Uterus (tissue), 2 donors: ENCODE measurements at regions not wholly inside any gene's neighbourhood (a gene's known extent, or its start where the extent isn't known, plus 50 kb on each side); places are given as distances from the start of the nearest gene placed in this dataset.

ENCODE experiments used
- POLR2A ChIP-seq, 2 donors: fragments of 450-650 bp; IDR thresholded peaks; one replicate each; pipeline ENCODE4 v1.6.1; 2016; ENCODE audit warnings: antibody characterized with exemption in 2 of 2, mild to moderate bottlenecking in 1 of 2, moderate library complexity in 1 of 2
- TF ChIP-seq, protein P1 (sequence below), 4 experiments: fragments of 200-600 bp in 2 of 4; fragments of 450-650 bp in 2 of 4; sonication (generic) in 2 of 4; IDR thresholded peaks; one replicate each; pipeline ENCODE4 v1.5.1; 2016 to 2019; ENCODE audit warnings: antibody characterized with exemption in 4 of 4, mild to moderate bottlenecking in 2 of 4, moderate library complexity in 1 of 4

DNA sequence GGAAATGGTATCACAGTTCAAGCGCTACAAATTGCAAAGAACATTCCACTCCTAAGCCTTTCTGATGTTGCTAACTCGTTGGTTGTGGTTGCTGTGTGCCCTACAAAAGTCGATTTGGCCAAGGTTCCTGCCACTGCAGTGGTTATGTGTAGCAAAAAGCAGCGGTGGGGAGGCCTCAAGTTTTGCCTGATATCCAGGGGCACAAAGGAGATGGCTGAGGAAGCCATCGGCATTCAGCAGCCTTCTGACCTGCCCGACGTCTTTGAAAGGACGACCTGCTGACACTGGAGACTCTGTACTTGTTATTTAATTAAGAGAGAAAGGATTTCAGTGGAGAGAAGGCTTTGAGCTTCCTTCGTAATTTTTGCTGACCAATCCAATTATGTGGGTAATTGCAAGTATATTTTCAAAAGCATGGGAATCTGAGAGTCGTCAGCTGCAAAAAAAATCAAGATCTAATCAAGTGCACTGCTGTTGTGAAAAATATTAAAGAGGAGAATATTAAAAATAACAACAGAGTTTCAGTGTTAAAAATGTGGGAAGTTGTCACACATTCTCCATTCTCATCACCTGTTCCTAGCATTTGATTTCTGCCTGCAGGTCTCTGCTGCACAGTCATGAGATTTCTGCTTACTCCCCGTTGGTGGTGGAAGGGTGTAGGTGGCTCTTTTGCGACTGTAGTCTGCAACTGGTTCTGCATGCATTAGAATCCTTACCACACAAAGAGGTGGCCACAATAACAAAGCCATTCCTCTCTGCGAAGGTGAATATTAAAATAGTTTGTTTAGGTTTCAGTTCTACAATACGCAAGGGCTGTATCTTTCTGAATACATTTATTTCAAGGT lies 319.2 kb downstream of the IRX2 start:
- TF ChIP-seq, protein P1, sequence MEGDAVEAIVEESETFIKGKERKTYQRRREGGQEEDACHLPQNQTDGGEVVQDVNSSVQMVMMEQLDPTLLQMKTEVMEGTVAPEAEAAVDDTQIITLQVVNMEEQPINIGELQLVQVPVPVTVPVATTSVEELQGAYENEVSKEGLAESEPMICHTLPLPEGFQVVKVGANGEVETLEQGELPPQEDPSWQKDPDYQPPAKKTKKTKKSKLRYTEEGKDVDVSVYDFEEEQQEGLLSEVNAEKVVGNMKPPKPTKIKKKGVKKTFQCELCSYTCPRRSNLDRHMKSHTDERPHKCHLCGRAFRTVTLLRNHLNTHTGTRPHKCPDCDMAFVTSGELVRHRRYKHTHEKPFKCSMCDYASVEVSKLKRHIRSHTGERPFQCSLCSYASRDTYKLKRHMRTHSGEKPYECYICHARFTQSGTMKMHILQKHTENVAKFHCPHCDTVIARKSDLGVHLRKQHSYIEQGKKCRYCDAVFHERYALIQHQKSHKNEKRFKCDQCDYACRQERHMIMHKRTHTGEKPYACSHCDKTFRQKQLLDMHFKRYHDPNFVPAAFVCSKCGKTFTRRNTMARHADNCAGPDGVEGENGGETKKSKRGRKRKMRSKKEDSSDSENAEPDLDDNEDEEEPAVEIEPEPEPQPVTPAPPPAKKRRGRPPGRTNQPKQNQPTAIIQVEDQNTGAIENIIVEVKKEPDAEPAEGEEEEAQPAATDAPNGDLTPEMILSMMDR (IDR thresholded peaks at IDR 0.05): no peak
- TF ChIP-seq POLR2A (IDR thresholded peaks at IDR 0.05): no peak
